WTC11 (cell line): ENCODE measurements at regions not wholly inside any gene's neighbourhood (a gene's known extent, or its start where the extent isn't known, plus 50 kb on each side); places are given as distances from the start of the nearest gene placed in this dataset.

Source experiments
- ATAC-seq: fragments of 200-7000 bp; cut with Tn5 transposase; 2 replicates; pipeline ENCODE4 v1.10.0; 2021; ENCODE audit warnings: mild to moderate bottlenecking, moderate library complexity
- CTCF ChIA-PET: fragments of 300-600 bp; sonication (Branson Sonifier 250); formaldehyde crosslinking; loops from one replicate; lab custom pipeline; 2021; ENCODE audit warnings: antibody characterized with exemption; lab: Charles Lee
- POLR2A ChIA-PET: fragments of 350-600 bp; sonication (Branson Sonifier 250); formaldehyde crosslinking; loops from one replicate; lab custom pipeline; 2021; ENCODE audit warnings: antibody characterized with exemption; lab: Charles Lee
- DNase-seq: peaks from one replicate; pipeline ENCODE4 v3.0.0; 2021; ENCODE audit warnings: low spot score
- H3K27ac Mint-ChIP-seq: 2 replicates; pipeline ENCODE4 v1.8.0; 2021; ENCODE audit warnings: mixed read lengths
- H3K27me3 Mint-ChIP-seq: 2 replicates; pipeline ENCODE4 v1.8.0; 2021; ENCODE audit warnings: low read depth, mild to moderate bottlenecking, moderate library complexity, mixed read lengths
- H3K36me3 Mint-ChIP-seq: 2 replicates; pipeline ENCODE4 v1.8.0; 2021; ENCODE audit warnings: mixed read lengths
- H3K4me1 Mint-ChIP-seq: 2 replicates; pipeline ENCODE4 v1.8.0; 2022; ENCODE audit warnings: mixed read lengths
- H3K4me3 Mint-ChIP-seq: 2 replicates; pipeline ENCODE4 v1.8.0; 2021; ENCODE audit warnings: mild to moderate bottlenecking, moderate library complexity, mixed read lengths
- H3K9me3 Mint-ChIP-seq: 2 replicates; pipeline ENCODE4 v1.8.0; 2021; ENCODE audit warnings: mixed read lengths
- ATF1 ChIP-seq: sonication (generic); formaldehyde crosslinking; IDR thresholded peaks from 2 replicates; pipeline ENCODE4 v1.8.1; 2023; ENCODE audit warnings: mild to moderate bottlenecking, moderate library complexity, missing genetic modification reagents
- ATF2 ChIP-seq: sonication (generic); formaldehyde crosslinking; IDR thresholded peaks from 2 replicates; pipeline ENCODE4 v1.8.1; 2022; ENCODE audit warnings: low read depth, missing genetic modification reagents, borderline replicate concordance
- CREB1 ChIP-seq: sonication (generic); formaldehyde crosslinking; IDR thresholded peaks from 2 replicates; pipeline ENCODE4 v1.8.0; 2023; ENCODE audit warnings: mild to moderate bottlenecking, missing genetic modification reagents
- ETV6 ChIP-seq: sonication (generic); formaldehyde crosslinking; IDR thresholded peaks from 2 replicates; pipeline ENCODE4 v1.8.1; 2022; ENCODE audit warnings: mild to moderate bottlenecking, missing genetic modification reagents
- FOXP1 ChIP-seq: sonication (generic); formaldehyde crosslinking; IDR thresholded peaks from 2 replicates; pipeline ENCODE4 v1.8.0; 2022; ENCODE audit warnings: missing genetic modification reagents, mild to moderate bottlenecking, moderate library complexity, borderline replicate concordance
- GABPB1 ChIP-seq: sonication (generic); formaldehyde crosslinking; IDR thresholded peaks from 2 replicates; pipeline ENCODE4 v1.8.1; 2023; ENCODE audit warnings: mild to moderate bottlenecking, missing genetic modification reagents
- IRF1 ChIP-seq: sonication (generic); formaldehyde crosslinking; IDR thresholded peaks from 2 replicates; pipeline ENCODE4 v1.8.0; 2023; ENCODE audit warnings: missing genetic modification reagents
- KAT7 ChIP-seq: sonication (generic); formaldehyde crosslinking; IDR thresholded peaks from 2 replicates; pipeline ENCODE4 v1.8.1; 2023; ENCODE audit warnings: missing genetic modification reagents, mild to moderate bottlenecking, borderline replicate concordance
- MYBL2 ChIP-seq: sonication (generic); formaldehyde crosslinking; IDR thresholded peaks from 2 replicates; pipeline ENCODE4 v1.8.1; 2023; ENCODE audit warnings: mild to moderate bottlenecking, moderate library complexity, missing genetic modification reagents
- NR1H2 ChIP-seq: sonication (generic); formaldehyde crosslinking; IDR thresholded peaks from 2 replicates; pipeline ENCODE4 v1.9.0; 2021; ENCODE audit warnings: mild to moderate bottlenecking, moderate library complexity, missing genetic modification reagents
- NR3C1 ChIP-seq: sonication (generic); formaldehyde crosslinking; conservative IDR thresholded peaks from 2 replicates; pipeline ENCODE4 v1.8.1; 2023; ENCODE audit warnings: low read depth, mild to moderate bottlenecking, missing genetic modification reagents
- OVOL2 ChIP-seq: fragments of 250-450 bp; sonication (Bioruptor Pico); IDR thresholded peaks from 2 replicates; pipeline ENCODE4 v1.9.0; 2021; ENCODE audit warnings: mild to moderate bottlenecking, borderline replicate concordance
- PRRX2 ChIP-seq: fragments of 250-450 bp; sonication (Bioruptor Pico); IDR thresholded peaks from 2 replicates; pipeline ENCODE4 v1.8.0; 2021; ENCODE audit warnings: mild to moderate bottlenecking
- SMAD3 ChIP-seq: sonication (generic); formaldehyde crosslinking; IDR thresholded peaks from 2 replicates; pipeline ENCODE4 v1.8.0; 2022; ENCODE audit warnings: missing genetic modification reagents, mild to moderate bottlenecking, borderline replicate concordance
- SMAD4 ChIP-seq: sonication (generic); formaldehyde crosslinking; IDR thresholded peaks from 2 replicates; pipeline ENCODE4 v1.8.0; 2022; ENCODE audit warnings: mild to moderate bottlenecking, missing genetic modification reagents
- STAT6 ChIP-seq: sonication (generic); formaldehyde crosslinking; conservative IDR thresholded peaks from 2 replicates; pipeline ENCODE4 v1.8.1; 2023; ENCODE audit warnings: mild to moderate bottlenecking, low read depth, missing genetic modification reagents, moderate library complexity
- ZNF121 ChIP-seq: sonication (generic); formaldehyde crosslinking; IDR thresholded peaks from 2 replicates; pipeline ENCODE4 v1.8.0; 2023; ENCODE audit warnings: missing genetic modification reagents
- ZNF317 ChIP-seq: sonication (generic); formaldehyde crosslinking; IDR thresholded peaks from 2 replicates; pipeline ENCODE4 v1.8.1; 2023; ENCODE audit warnings: low read depth, mild to moderate bottlenecking, moderate library complexity, missing genetic modification reagents, borderline replicate concordance
- ZNF512 ChIP-seq: sonication (generic); formaldehyde crosslinking; IDR thresholded peaks from 2 replicates; pipeline ENCODE4 v1.8.1; 2022; ENCODE audit warnings: missing genetic modification reagents, borderline replicate concordance
- TF ChIP-seq, protein P1 (sequence below): fragments of 250-450 bp; sonication (Bioruptor Pico); conservative IDR thresholded peaks from 2 replicates; pipeline ENCODE4 v1.9.0; 2021; ENCODE audit warnings: mild to moderate bottlenecking
- TF ChIP-seq, protein P2 (sequence below): sonication (generic); formaldehyde crosslinking; IDR thresholded peaks from 2 replicates; pipeline ENCODE4 v1.8.1; 2023; ENCODE audit warnings: mild to moderate bottlenecking, missing genetic modification reagents, borderline replicate concordance

GRCh38 chr11:71322192-71322735 lies 69.9 kb upstream of the SHANK2 start:
- ChIA-PET CTCF (no interaction called here), POLR2A (no interaction called here)
- Mint-ChIP-seq H3K4me1 (no peaks in the 10 kb centered on the region), H3K9me3 (peaks cover 31% of the 10 kb centered on the region), H3K27me3 (peaks cover 31% of the 10 kb centered on the region), H3K27ac (no peak overlapping the region), H3K4me3 (no peak overlapping the region), H3K36me3 (peaks cover 15% of the 10 kb centered on the region)
- ATAC-seq = no peak
- TF ChIP-seq ETV6 (CRISPR knock-in tag) (no peak), ZNF512 (CRISPR knock-in tag) (no peak), NR1H2 (no peak), STAT6 (CRISPR knock-in tag) (no peak), OVOL2 (CRISPR knock-in tag) (no peak), FOXP1 (CRISPR knock-in tag) (no peak), ZNF121 (CRISPR knock-in tag) (no peak), IRF1 (CRISPR knock-in tag) (no peak), GABPB1 (CRISPR knock-in tag) (no peak), SMAD4 (CRISPR knock-in tag) (no peak), NR3C1 (CRISPR knock-in tag) (no peak), KAT7 (no peak)
- TF ChIP-seq, protein P1, sequence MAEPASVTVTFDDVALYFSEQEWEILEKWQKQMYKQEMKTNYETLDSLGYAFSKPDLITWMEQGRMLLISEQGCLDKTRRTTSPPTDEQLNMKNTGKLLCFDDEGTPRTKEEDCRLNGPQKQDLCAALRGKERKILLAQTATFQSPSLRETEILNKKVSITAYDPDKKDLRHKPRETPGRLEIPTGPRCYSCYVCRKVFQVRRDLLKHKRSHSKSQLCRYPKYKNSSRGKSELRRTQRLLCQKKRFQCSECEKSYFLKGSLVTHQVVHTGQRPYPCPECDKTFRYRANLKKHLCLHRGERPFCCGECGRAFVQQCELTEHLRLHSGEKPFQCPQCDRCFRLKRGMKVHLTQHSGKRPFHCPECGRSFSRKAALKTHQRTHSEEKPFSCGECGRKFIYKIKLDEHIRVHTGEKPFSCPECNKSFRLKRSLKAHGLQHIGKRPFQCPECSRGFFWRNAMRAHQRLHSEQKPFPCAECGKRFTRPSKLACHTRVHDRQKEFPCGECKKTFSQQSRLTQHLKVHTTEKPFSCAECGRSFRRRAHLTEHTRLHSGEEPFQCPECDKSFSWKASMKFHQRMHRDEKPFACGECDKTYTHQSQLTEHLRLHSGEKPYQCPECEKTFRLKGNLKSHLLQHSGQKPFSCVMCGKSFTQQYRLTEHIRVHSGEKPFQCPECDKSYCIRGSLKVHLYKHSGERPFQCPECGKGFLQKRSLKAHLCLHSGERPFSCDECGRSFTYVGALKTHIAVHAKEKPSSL = no peak
- no peak for DNase-seq

GRCh38 chr11:71321433-71322191 lies 69.2 kb upstream of the SHANK2 start:
- peaks cover 32% of the 10 kb centered on the region for H3K27me3 Mint-ChIP-seq
- H3K36me3 Mint-ChIP-seq = peaks cover 18% of the 10 kb centered on the region
- H3K4me3 Mint-ChIP-seq = no peak overlapping the region
- TF ChIP-seq ATF2 (no peak), CREB1 (no peak), ATF1 (CRISPR knock-in tag) (no peak), MYBL2 (CRISPR knock-in tag) (no peak), PRRX2 (no peak), ZNF317 (CRISPR knock-in tag) (no peak), GABPB1 (CRISPR knock-in tag) (no peak), SMAD3 (no peak)
- TF ChIP-seq, protein P2, sequence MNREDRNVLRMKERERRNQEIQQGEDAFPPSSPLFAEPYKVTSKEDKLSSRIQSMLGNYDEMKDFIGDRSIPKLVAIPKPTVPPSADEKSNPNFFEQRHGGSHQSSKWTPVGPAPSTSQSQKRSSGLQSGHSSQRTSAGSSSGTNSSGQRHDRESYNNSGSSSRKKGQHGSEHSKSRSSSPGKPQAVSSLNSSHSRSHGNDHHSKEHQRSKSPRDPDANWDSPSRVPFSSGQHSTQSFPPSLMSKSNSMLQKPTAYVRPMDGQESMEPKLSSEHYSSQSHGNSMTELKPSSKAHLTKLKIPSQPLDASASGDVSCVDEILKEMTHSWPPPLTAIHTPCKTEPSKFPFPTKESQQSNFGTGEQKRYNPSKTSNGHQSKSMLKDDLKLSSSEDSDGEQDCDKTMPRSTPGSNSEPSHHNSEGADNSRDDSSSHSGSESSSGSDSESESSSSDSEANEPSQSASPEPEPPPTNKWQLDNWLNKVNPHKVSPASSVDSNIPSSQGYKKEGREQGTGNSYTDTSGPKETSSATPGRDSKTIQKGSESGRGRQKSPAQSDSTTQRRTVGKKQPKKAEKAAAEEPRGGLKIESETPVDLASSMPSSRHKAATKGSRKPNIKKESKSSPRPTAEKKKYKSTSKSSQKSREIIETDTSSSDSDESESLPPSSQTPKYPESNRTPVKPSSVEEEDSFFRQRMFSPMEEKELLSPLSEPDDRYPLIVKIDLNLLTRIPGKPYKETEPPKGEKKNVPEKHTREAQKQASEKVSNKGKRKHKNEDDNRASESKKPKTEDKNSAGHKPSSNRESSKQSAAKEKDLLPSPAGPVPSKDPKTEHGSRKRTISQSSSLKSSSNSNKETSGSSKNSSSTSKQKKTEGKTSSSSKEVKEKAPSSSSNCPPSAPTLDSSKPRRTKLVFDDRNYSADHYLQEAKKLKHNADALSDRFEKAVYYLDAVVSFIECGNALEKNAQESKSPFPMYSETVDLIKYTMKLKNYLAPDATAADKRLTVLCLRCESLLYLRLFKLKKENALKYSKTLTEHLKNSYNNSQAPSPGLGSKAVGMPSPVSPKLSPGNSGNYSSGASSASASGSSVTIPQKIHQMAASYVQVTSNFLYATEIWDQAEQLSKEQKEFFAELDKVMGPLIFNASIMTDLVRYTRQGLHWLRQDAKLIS = no peak

More at GRCh38 chr11:71321433-71322191, 69.2 kb upstream of the SHANK2 start:
- ChIA-PET POLR2A (no interaction called here), CTCF (no interaction called here)
- DNase-seq (no peak), ATAC-seq (no peak)
- Mint-ChIP-seq H3K9me3 (peaks cover 36% of the 10 kb centered on the region), H3K27ac (no peak overlapping the region), H3K4me1 (no peaks in the 10 kb centered on the region)
